ENCODE measurements at regions not wholly inside any gene's neighbourhood (a gene's known extent, or its start where the extent isn't known, plus 50 kb on each side); places are given as distances from the start of the nearest gene placed in this dataset.

GRCh38 chr9:18195223-18195622 is 278.7 kb upstream of the ADAMTSL1 start:
- no peak for TF ChIP-seq JUND (IDR thresholded peaks at IDR 0.05)
- TF ChIP-seq EZH2 (IDR thresholded peaks at IDR 0.05), result no peak
- TF ChIP-seq FOSL1 (IDR thresholded peaks at IDR 0.05; ENCODE audit: low read depth), result no peak
- no peak for TF ChIP-seq CTCF (IDR thresholded peaks at IDR 0.05 in 2 of 3, conservative IDR thresholded peaks at IDR 0.05 in 1 of 3; ENCODE audit: borderline replicate concordance in 1 of 3, insufficient read depth in 1 of 3, low read depth in 2 of 3, low read length in 2 of 3)
- TF ChIP-seq YY1 (IDR thresholded peaks at IDR 0.05; ENCODE audit: extremely low read depth, insufficient replicate concordance, low read depth, low read length), result no peak
- no peak for TF ChIP-seq POLR2AphosphoS5 (IDR thresholded peaks at IDR 0.05; ENCODE audit: low read depth, low read length)
- TF ChIP-seq POLR2A (IDR thresholded peaks at IDR 0.05; ENCODE audit: borderline replicate concordance, extremely low read depth, insufficient read depth, insufficient read length), result no peak
- TF ChIP-seq REST (IDR thresholded peaks at IDR 0.05; ENCODE audit: low read depth), result no peak
